GM19351 (cell line): ENCODE measurements at regions not wholly inside any gene's neighbourhood (a gene's known extent, or its start where the extent isn't known, plus 50 kb on each side); places are given as distances from the start of the nearest gene placed in this dataset.
"Not testable (repeated sequence)": the region's sequence is repeated elsewhere in the genome, so short reads cannot be mapped to it uniquely, and the experiment has no call there.

Experiments
- ATAC-seq: cut with Tn5 transposase; IDR thresholded peaks from one replicate; pipeline ENCODE4 v1.9.1; 2021; ENCODE audit warnings: mild to moderate bottlenecking, moderate library complexity; ENCODE audit not compliant: unreplicated experiment

GRCh38 chr4:156420623-156421022, 467.0 kb upstream of the CTSO start:
- ATAC-seq: no peak

DNA sequence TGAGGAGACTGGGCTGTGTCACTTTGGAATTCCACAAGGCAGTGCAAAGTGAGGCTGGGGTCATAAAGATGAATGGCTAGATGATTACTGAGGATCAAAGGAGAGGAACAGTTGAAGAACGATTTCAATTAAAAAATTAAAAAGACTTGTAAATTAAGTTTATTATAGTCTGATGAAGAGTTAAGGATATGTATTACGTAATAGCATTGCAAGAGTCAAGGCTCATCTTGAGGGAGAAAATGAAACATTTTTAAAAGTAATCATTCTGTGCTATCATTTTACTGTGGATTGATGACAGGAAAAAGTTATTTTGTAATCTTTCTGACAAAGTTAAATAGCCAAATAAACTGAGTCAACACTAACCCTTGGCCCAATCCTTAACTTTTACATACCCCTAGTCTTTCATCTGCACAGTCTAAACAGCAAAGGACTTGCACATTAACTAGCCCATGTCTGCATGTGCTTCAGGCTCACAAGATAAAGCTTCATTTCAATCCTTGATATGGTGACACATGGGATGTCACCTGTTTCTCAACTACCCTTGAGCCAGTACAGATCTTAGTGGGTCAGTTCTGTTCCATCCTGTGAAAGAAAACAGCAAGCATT, 465.5 kb upstream of the CTSO start:
- no peak for ATAC-seq

DNA sequence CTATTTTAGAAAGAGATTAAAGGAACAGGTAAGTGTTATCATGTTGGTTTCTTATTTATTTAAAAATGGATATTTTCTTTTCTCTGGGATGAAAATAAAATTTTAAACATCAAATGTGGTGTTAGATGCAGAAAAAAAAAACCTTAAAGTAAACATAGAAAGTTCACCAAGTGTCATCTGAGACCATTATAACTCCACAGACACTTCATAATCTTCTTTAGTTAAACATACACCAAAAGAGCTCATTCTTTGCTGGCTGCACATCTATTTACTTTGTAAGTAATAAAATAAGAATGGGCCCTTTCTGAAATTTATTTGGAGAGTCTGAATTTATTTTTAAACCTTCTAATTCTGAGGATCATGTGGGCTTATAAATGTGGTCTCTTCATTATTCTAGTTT, 460.7 kb upstream of the CTSO start:
- no peak for ATAC-seq

DNA sequence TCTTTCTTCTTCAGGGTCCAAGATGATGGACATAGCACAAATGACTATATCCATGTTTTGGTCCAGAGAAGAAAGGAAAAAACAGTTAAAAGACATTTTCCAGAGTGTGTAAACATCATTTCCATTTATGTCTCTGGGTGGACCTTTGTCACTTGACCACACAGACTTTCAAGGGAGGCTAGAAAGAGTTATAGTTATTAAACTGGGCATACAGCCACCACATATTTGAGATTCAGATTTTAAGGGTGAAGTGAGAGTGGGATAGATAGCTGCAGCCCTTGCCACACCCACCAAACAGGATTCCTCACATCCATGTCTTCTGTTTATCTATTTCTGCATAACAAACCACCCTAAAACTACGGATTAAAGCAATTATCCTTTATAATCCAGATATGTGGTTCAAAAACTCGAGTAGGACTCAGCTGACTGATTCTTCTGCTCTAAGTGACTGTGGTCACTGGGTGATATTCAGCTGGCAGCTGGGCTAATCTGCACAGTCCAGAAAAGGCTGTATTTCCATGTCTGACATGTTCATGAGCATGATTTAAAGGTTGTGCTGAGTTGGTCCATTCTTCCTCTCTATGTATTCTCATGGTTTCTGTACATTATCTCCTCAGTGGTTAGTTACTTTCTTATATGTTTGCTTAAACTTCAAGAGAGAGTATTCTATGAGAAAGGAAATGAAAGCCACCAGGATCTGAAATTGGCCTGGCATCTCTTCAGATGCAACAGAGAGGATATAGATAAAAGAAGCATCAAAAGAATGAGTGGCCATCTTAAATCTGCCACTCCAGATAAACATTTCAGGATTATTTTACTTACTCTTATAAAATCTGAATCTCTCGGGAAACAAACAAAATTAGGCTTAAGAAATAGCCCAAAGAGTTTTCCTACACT, 459.8 kb upstream of the CTSO start:
- no peak for ATAC-seq

GRCh38 chr4:156411531-156411930, 457.9 kb upstream of the CTSO start:
- no peak for ATAC-seq

DNA sequence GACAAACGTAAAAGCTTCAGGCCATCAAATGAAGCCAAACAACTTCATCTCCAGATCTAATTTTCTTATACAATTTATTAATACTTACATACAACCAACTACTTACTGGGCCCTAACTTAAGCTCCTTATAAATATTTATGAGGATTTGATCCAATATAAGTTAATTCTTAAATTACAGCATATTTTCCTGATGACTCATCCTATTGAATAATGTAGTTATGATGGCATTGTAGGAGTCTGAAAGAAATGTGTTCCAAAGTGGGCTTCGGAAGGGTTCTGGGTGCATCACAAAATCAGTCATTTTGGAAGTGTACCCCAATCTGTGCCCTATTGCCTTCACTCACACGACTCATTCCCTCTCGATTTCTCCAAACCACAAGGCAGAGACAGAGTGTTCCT, 455.1 kb upstream of the CTSO start:
- no peak for ATAC-seq

DNA sequence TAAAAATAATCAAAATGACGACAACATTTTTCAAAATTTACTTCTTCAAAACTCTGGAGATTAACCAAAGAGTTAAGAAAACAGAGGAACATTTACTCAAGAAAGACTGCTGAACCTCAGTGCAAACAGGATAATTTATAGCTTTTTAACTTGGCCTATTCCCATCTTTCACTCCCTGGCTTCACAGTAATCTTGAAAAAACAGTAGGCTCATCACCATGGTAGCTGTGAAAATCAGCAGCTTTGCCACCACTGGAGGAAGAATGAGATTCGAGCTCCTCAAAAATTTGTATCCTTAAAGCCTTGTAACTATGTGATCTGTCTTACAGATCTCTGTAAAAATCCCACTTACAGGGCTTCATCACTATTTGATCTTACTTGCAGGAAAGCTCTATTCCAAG, 447.7 kb upstream of the CTSO start:
- ATAC-seq: no peak

- ATAC-seq: no peak
Measured at GRCh38 chr4:156396534-156396933, 442.9 kb upstream of the CTSO start.

DNA sequence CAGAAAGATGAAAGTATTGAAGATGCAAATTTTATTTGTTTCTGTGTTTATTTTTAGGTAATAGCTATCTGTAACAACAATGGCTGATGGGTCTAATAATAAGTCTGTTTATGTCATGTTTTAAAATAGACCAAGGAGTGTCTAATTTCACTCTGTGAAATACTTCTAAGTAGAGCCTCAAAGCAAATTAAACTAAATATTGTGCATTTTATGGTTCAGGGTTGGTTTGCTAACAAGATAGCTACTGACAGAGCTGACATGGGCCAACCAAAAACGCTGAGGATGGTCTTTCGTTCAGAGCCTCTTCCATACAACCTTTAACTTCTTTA, 437.6 kb upstream of the CTSO start:
- no peak for ATAC-seq

DNA sequence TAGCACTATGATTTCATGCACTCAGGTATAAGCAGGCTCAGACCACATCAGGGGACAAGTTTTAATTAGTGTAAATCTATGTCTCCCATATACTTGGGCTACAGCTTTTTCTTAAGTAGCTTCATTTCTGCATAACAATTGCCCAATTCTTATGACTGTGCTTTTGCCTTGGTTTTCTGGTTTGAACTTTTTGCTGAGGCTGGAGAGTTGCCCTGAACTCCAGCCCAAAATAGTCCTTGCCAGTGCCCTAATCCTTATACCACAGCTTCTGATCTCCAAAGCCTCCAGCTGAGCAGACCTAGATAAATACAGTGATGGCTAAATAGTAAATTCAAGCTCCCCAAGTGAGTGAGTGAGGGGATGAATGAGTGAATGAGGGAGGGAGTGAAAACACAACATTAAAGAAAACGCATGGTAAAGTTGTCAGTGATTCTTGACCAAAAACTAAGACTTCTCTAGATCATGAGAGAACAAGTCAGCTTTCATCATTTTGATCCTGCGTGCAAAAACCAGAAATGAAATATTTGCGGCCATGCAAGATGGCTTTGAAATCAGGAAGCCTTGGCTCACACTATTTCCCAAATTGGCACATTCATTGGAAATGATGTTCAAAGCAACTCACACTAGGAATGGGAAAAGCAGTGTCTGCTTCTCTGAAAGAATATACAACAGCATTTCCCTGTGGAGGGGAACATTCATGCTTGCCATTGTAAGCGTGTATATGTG, 437.1 kb upstream of the CTSO start:
- ATAC-seq: no peak

DNA sequence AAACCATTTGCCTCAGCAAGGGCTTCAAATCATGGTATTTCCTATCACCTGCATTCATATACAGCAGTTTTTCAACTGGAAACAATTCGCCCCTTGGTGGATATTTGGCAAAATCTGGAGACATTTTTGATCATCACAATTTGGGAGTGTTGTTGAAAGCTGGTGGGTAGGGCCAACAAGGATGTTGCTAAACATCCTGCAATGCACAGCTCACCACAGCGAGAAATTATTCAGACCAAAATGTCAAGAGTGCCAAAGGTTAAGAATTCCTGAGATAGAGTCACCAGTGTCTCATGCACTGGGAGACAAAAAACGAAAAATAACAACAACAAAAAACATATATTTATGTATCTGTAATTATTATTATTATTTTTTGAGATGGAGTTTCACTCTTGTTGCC, 435.2 kb upstream of the CTSO start:
- ATAC-seq: no peak

DNA sequence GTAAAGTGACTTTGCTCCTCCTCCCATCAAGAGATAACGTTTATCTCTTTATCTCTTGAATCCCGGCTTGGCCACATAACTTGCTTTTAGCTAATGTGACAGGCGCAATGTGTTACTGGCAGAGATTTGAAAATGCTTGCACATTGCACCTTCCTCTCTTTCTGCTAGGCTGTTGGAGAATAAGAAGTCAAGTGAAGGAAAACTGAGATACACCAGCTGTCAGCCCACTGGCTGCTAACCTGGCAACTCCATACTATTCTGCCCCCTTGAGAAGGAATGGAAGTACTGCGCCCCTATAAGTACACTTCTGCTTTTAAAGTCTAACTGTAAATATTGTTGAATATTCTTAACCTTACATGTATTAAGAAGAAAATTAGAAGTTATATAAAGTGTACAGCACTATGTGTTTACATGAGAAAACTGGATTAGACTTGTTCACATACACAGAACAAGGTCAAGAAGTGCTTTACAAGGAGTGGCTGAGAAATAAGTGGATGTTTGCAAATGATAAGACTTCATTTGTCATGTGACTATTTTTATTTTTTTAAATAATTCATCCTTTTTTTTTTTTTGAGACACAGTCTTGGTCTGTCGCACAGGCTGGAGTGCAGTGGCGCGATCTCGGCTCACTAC, 424.5 kb upstream of the CTSO start:
- peak; percentile 91 for ATAC-seq

DNA sequence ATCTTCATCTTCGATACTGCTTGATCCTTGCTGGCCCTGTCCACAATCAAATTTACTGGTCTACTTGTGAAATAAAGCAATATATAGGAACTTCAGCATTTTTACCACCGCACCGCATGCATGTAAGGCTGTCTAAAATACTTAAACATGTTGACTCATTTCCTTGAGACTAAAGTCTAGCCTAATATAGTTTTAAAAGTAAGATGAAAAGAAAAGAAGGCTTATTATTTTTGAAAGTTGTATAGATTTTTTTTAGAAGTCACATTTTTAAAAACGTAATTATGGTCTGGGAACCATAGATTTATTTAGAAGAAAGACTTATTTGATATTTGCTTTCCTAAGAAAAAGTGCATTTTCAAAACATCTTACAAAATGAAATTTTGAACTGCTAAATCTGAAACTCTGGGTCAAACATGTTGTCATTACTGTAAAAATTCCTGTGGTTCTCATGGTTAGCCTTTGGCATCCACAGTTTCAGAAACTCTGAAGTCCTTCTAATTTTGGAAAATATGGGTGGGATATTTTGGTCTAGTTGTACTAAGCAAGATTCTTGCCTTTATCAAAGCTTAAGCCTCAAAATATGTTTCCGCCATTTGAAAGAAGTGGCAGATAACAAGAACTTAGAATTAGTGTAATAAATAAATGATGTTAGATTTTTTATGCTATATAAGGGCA, 423.5 kb upstream of the CTSO start:
- ATAC-seq: no peak

- ATAC-seq: no peak
Measured at GRCh38 chr4:156374894-156375293, 421.2 kb upstream of the CTSO start.

- no peak for ATAC-seq
Measured at GRCh38 chr4:156374069-156374468, 420.4 kb upstream of the CTSO start.

DNA sequence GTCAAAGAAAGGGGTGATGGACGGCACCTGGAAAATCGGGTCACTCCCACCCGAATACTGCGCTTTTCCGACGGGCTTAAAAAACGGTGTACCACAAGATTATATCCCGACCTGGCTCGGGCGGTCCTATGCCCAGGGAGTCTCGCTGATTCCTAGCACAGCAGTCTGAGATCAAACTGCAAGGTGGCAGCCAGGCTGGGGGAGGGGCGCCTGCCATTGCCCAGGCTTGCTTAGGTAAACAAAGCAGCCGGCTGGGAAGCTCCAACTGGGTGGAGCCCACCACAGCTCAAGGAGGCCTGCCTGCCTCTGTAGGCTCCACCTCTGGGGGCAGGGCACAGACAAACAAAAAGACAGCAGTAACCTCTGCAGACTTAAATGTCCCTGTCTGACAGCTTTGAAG, 413.8 kb upstream of the CTSO start:
- ATAC-seq: not testable (repeated sequence)

- no peak for ATAC-seq
Measured at GRCh38 chr4:156362581-156362980, 408.9 kb upstream of the CTSO start.

DNA sequence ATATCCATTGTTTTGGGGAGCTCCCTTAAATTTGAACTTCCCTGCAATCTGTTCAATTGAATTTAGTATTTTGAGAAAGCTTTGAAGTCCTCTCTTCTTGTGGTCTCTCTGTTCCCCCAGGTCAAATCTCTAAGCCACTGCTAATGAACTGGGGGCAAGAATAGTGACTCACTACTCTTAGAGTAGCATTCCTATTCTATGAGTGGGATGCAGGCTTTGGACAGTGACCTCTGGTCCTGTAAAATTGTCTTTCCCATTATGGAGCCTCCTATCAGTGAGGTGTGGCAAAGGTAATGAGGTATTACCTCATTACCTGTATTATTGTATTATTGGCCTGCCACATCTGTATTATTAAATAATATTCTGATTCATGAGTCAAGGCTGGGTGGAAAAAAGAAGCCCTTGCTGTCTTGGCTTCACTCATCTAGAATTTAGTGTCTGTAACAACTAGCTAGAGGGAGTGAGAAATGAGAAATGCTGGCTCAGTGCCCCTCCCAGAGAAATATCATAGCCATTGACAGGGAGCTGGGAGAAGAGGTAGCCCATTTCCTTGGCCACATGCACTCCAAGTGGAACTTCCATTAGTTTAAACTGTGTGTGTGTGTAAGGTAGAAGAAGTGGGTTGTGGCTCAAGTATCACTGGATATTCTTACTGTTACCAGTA, 393.9 kb upstream of the CTSO start:
- ATAC-seq: no peak

GRCh38 chr4:156346959-156347385, 393.3 kb upstream of the CTSO start:
- no peak for ATAC-seq

DNA sequence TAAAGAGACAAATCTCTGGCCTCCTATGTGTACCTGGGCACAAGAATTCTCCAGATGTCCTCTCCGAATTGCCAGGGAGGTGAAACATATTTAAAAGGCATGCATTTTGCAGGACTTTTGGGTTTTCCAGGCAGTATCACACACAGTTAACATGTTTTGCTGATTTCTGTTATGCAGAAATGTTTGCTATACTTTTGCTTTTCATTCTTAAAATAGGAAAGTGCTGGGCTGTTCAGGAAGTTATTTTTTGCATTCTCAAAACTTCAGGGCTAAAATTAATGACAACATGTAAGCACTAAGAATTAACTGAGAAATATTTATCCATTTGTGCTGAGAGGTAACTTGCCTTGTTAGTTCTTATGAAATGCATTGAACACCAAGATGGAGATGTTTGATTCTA, 390.7 kb upstream of the CTSO start:
- ATAC-seq: no peak
